MM.1S (cell line): ENCODE measurements at regions not wholly inside any gene's neighbourhood (a gene's known extent, or its start where the extent isn't known, plus 50 kb on each side); places are given as distances from the start of the nearest gene placed in this dataset.

Source experiments
- DNase-seq: peaks from one replicate; pipeline ENCODE4 v3.0.0-alpha.2; 2015
- H2AFZ ChIP-seq: fragments of 300-600 bp; sonication (generic); 2 replicates; pipeline ENCODE4 v1.6.0; 2016; ENCODE audit warnings: antibody characterized with exemption, low read length
- H3F3A ChIP-seq: fragments of 300-600 bp; sonication (generic); 2 replicates; pipeline ENCODE4 v1.6.1; 2016; ENCODE audit warnings: mild to moderate bottlenecking, antibody characterized with exemption, low read length, moderate library complexity, mixed read lengths; ENCODE audit not compliant: insufficient read depth
- H3K27ac ChIP-seq: fragments of 300-600 bp; sonication (generic); 2 replicates; pipeline ENCODE4 v1.5.1; 2016; ENCODE audit warnings: mild to moderate bottlenecking, low read length
- H3K27me3 ChIP-seq: fragments of 300-600 bp; sonication (generic); replicated peaks from 2 replicates; pipeline ENCODE4 v1.6.0; 2016; ENCODE audit warnings: low read length; ENCODE audit not compliant: insufficient read depth
- H3K36me3 ChIP-seq: fragments of 300-600 bp; sonication (generic); replicated peaks from 2 replicates; pipeline ENCODE4 v1.6.1; 2016; ENCODE audit warnings: mild to moderate bottlenecking, low read length, mixed read lengths; ENCODE audit not compliant: insufficient read depth
- H3K4me1 ChIP-seq: fragments of 300-600 bp; sonication (generic); 2 replicates; pipeline ENCODE4 v1.6.1; 2016; ENCODE audit warnings: low read length, mixed read lengths
- H3K4me2 ChIP-seq: fragments of 300-600 bp; sonication (generic); 2 replicates; pipeline ENCODE4 v1.6.0; 2016; ENCODE audit warnings: low read depth, low read length
- H3K4me3 ChIP-seq: fragments of 300-600 bp; sonication (generic); 2 replicates; pipeline ENCODE4 v1.5.1; 2016; ENCODE audit warnings: low read length, mixed read lengths
- H3K79me2 ChIP-seq: fragments of 300-600 bp; sonication (generic); 2 replicates; pipeline ENCODE4 v1.6.1; 2016; ENCODE audit warnings: mixed run types, low read length, mixed read lengths
- H3K9ac ChIP-seq: fragments of 300-600 bp; sonication (generic); 2 replicates; pipeline ENCODE4 v1.6.1; 2016; ENCODE audit warnings: low read length, mixed read lengths
- H3K9me2 ChIP-seq: fragments of 300-600 bp; sonication (generic); replicated peaks from 2 replicates; pipeline ENCODE4 v1.6.1; 2016; ENCODE audit warnings: mild to moderate bottlenecking, low read length, mixed read lengths; ENCODE audit not compliant: insufficient read depth
- H3K9me3 ChIP-seq: fragments of 300-600 bp; sonication (generic); replicated peaks from 2 replicates; pipeline ENCODE4 v1.6.1; 2016; ENCODE audit warnings: mild to moderate bottlenecking, low read length, mixed read lengths; ENCODE audit not compliant: insufficient read depth
- H4K20me1 ChIP-seq: fragments of 300-600 bp; sonication (generic); 2 replicates; pipeline ENCODE4 v1.6.1; 2016; ENCODE audit warnings: mild to moderate bottlenecking, low read length, moderate library complexity, mixed read lengths; ENCODE audit not compliant: insufficient read depth
- CTCF ChIP-seq: fragments of 300-600 bp; sonication (generic); IDR thresholded peaks from 2 replicates; pipeline ENCODE4 v1.5.1; 2016; ENCODE audit warnings: antibody characterized with exemption, low read length, mixed read lengths
- EZH2 ChIP-seq: fragments of 300-600 bp; sonication (generic); optimal IDR thresholded peaks from 2 replicates; pipeline ENCODE3; 2017; ENCODE audit warnings: low read depth, mild to moderate bottlenecking, antibody characterized with exemption, low read length, mixed read lengths
- EZH2phosphoT487 ChIP-seq: fragments of 300-600 bp; sonication (generic); IDR thresholded peaks from 2 replicates; pipeline ENCODE4 v1.6.1; 2018; ENCODE audit warnings: antibody characterized with exemption, low read length

GRCh38 chr12:116628989-116629388, 69.8 kb downstream of the MAP1LC3B2 start:
- Histone ChIP-seq H4K20me1 (no peaks in the 10 kb centered on the region), H3K4me2 (no peak overlapping the region), H2AFZ (no peak overlapping the region), H3K36me3 (no peaks in the 10 kb centered on the region), H3K4me3 (no peak overlapping the region), H3K79me2 (no peaks in the 10 kb centered on the region), H3K4me1 (no peaks in the 10 kb centered on the region), H3F3A (no peaks in the 10 kb centered on the region), H3K9me2 (no peaks in the 10 kb centered on the region), H3K27me3 (no peaks in the 10 kb centered on the region), H3K9me3 (no peaks in the 10 kb centered on the region), H3K9ac (no peak overlapping the region), H3K27ac (no peak overlapping the region)
- TF ChIP-seq CTCF (no peak), EZH2phosphoT487 (no peak)
- DNase-seq, result no peak

GRCh38 chr12:116628450-116628793, 69.2 kb downstream of the MAP1LC3B2 start:
- H4K20me1 ChIP-seq, result no peaks in the 10 kb centered on the region
- H3K4me1 ChIP-seq, result no peaks in the 10 kb centered on the region
- H2AFZ ChIP-seq, result no peak overlapping the region
- H3K27me3 ChIP-seq, result no peaks in the 10 kb centered on the region
- no peaks in the 10 kb centered on the region for H3K9me2 ChIP-seq
- no peaks in the 10 kb centered on the region for H3K79me2 ChIP-seq
- H3K36me3 ChIP-seq, result no peaks in the 10 kb centered on the region
- H3K9ac ChIP-seq, result no peak overlapping the region
- no peak overlapping the region for H3K27ac ChIP-seq
- no peaks in the 10 kb centered on the region for H3F3A ChIP-seq
- no peak overlapping the region for H3K4me2 ChIP-seq
- no peak overlapping the region for H3K4me3 ChIP-seq
- no peak for TF ChIP-seq EZH2phosphoT487
- TF ChIP-seq CTCF, result no peak
- no peak for TF ChIP-seq EZH2
- H3K9me3 ChIP-seq, result no peaks in the 10 kb centered on the region
- no peak for DNase-seq
